IPS-NIHi11 (cell line): ENCODE measurements at regions not wholly inside any gene's neighbourhood (a gene's known extent, or its start where the extent isn't known, plus 50 kb on each side); places are given as distances from the start of the nearest gene placed in this dataset.
"Not testable (repeated sequence)": the region's sequence is repeated elsewhere in the genome, so short reads cannot be mapped to it uniquely, and the experiment has no call there.

Source experiments
- DNase-seq: peaks from one replicate; pipeline ENCODE4 v3.0.0; 2012; ENCODE audit warnings: mixed read lengths, low spot score

DNA sequence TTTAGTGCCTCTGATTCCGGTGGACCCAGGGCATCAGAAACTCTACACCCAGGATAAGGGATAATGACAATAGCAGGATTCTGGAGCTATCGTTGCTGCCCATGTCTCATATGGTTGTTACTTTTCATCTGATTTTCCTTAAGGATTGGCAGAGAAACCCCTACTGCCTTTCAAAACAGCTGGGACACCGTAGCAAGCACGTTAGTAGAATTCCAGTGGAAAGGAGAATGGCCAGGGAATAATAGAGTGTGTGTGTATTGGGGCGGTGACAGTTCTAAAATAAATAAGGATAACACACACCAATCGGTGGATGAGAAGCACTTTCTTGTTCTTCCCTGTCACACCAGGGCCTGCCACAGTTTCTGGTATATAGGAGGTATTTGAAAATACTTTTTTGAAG lies 251.8 kb downstream of the HAPSTR1 start:
- no peak for DNase-seq

DNA sequence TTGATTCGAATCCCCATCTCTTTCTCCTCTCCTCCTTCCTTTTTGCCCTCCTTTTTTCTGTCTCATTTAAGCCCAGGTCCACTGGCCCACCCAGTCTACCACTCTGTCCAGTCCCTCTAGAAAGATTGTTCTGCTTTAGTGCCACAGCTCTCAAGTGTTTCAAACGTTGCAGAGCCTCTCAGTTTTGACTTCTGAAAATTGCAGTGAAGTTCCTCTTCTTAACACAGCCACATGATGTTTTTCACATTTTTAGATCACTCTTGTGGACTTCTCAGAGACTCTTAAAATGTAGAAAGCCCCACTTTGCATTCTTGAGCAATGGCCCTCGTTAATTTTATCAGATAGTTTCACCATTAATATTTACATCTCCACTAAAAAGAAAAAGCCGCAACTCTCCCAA lies 253.1 kb downstream of the HAPSTR1 start:
- no peak for DNase-seq

DNA sequence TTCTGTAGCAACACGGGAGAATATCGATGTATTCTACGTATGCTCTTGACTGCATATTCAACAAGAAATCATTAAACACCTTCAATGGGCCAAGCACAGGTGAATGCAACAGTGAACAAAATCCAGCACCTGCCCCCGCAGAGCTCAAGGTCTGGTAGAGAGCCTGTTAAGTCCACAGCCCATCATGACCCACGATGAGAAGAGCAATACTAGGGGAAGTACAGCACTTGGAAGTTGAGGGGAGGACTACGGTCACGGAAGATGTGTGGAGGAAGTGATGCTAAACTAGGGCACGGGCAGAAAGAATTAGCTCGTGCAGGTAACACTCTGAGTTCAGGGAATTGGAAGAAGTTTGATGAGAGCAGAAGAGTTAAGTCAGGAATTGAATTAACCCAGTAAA lies 253.6 kb downstream of the HAPSTR1 start:
- DNase-seq, result no peak

DNA sequence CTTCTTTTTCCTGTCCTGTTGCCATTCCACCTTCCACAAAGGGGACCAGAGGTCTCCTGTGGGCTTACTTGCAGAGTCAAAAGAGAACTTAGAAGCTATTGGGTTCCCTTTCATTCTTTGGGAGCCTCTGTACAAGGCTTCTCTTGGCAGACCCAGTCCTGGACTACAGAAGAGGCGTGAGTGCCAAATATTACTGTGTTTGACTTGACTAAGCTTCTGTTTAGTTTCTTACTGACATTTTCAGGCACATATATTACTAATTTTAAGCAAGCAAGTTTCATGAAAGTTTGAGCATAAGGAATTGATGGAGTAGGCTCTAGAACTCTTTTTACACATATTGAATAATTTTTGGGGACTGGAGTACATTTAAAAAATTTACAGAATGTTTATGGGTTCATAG lies 254.4 kb downstream of the HAPSTR1 start:
- no peak for DNase-seq

DNA sequence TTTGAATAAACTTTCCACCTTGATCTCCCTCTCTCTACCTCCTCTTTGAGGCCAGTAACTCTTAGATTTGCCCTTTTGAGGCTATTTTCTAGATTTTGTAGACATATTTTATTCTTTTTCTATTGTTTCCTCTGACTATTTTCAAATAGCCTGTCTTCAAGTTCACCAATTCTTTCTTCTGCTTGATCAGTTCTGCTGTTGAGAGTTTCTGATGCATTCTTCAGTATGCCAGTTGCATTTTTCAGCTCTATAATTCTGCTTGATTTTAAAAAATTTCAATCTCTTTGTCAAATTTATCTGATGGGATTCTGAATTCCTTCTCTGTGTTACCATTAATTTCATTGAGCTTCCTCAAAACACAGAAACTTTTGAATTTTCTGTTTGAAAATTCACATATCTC lies 257.5 kb downstream of the HAPSTR1 start:
- DNase-seq, result no peak

DNA sequence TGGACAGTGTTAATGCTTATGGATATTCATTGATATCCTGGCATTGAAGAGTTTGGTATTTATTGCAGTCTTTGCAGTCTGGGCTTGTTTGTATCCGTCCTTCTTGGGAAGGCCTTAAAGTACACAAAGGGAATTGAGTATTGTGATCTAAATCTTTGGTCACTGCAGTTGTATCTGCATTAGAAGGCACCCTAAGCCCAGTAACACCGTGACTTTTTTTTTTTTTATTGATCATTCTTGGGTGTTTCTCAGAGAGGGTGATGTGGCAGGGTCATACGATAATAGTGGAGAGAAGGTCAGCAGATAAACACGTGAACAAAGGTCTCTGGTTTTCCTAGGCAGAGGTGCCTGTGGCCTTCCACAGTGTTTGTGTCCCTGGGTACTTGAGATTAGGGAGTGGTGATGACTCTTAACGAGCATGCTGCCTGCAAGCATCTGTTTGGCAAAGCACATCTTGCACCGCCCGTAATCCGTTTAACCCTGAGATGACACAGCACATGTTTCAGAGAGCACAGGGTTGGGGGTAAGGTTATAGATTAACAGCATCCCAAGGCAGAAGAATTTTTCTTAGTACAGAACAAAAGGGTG lies 258.0 kb downstream of the HAPSTR1 start:
- not testable (repeated sequence) for DNase-seq

DNA sequence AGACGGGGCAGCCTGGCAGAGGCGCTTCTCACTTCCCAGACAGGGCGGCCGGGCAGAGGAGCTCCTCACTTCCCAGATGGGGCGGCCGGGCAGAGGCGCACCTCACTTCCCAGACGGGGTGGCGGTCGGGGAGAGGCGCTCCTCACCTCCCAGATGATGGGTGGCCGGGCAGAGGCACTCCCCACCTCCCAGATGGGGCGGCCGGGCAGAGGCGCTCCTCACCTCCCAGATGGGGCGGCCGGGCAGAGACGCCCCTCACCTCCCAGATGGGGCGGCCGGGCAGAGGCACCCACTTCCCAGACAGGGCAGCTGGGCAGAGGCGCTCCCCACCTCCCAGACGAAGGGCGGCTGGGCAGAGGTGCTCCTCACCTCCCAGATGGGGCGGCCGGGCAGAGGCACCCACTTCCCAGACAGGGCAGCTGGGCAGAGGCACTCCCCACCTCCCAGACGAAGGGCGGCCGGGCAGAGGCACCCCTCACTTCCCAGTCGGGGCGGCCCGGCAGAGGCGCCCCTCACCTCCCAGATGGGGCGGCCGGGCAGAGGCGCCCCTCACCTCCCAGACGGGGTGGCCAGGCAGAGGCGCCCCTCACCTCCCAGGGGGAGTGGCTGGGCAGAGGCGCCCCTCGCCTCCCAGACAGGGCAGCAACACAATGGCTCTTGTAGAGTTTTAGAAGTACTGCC lies 258.8 kb downstream of the HAPSTR1 start:
- DNase-seq, result not testable (repeated sequence)

DNA sequence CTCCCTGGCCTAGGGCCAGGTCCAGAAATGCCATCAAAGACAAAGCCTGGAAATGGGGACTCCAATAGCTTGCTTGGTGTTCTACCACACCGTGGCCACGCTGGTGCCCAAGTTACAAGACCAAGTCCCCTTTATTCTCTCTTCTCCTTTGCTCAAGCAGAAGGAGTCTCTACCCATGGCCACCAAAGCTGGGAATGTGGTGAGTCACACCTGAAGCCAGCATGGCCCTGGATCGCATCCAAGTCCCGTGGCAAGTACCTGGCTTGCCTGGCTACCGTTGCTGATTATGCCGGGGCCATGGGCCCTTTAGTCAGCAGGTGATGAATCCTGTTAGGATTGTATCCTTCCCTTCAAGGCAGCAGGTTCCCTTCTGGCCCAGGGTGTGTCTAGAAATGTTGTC lies 260.0 kb downstream of the HAPSTR1 start:
- no peak for DNase-seq

DNA sequence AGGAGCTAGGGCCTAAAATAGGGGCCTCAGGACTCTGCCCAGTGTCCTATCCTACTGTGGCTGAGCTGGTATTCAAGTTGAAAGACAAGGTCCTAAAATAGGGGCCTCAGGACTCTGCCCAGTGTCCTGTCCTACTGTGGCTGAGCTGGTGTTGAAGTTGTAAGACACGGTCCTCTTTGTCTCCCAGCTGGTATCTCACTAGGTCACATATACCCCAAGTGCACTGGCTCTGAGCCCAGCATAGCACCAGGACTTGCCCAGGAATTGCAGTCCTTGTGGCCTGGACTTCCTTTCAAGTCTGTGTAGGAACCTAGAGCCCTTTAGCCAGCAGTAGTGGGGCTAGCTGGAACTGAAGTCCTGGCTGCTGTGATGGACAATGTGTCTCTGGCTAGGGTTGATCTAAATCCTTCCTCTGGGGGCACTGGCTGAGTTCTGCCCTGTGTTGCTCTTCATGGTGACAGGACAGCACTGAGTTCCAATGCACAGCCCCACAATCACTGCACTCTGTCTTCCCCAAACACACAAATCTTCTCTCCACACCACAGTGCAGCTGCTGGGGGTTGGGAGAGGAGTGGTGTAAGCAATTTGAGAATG lies 260.5 kb downstream of the HAPSTR1 start:
- no peak for DNase-seq

DNA sequence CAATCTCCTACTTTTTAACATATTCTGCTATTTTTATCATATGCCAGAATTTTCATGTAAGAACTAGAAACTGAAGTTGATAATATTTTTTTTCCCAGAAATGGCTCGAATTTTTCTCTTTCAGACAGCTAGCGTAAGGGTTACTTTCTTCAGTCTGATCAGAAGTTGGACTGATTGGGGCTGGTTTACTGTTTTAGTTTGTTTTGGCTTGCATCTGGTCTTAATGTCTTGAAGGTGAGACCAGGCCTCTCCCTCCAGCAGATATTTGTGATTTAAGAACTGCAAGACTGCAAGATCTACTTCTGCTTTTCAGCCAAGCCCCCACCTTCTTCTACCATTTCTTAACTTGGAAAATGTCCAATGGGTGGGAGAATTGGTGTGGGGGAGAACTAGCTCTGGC lies 266.4 kb downstream of the HAPSTR1 start:
- DNase-seq, result no peak

DNA sequence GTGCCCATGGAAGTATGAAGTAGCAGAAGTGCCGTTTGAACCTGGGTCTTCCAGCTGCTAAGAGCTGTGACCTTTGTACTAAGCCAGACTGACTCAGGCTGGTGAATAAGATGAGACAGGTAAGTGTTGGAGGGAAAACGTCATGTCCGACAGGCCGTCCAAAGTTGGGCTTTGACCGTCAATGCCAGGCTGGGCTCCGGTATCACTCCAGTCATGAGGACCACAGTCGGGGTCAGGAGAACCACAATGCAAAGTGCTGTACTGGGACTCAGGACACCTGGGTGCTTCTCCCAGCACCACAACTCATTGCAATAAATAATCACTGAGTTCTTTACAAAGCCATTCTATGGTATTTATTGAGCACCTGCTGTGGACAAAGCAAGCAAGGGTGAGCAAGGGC lies 268.6 kb downstream of the HAPSTR1 start:
- DNase-seq, result no peak

DNA sequence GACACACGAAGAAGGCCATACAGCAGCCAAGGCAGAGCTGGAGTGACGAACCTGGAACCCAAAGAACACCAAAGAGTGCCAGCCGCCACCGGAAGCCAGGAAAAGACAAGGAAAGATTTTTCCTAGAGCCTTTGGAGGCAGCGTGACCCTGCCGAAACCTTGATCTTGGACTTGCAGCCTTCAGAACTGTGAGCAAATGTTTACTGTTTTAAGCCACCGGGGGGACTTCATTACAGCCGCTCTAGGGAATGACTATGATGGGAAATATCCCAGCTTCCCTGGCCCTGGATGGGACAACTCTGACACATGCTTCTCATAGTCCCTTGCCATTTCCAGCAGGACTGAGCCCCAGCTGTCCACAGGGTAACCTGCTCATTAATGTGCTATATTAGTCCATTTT lies 270.6 kb downstream of the HAPSTR1 start:
- DNase-seq, result no peak

DNA sequence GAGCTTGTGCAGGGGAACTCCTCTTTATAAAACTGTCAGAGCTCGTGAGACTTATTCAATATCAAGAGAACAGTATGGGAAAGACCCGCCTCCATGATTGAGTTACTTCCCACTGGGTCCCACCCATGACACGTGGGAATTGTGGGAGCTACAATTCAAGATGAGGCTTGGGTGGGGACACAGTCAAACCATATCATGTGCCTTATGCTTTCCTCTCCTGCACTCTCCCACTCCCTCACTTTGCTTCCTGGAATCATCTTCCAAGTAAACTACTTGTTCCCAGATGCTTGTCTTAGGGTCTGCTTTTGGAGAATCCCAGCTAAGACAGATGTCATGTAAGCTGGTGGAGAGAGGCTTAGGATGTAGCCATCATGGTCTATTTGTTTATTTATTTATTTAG lies 271.2 kb downstream of the HAPSTR1 start:
- DNase-seq, result no peak

DNA sequence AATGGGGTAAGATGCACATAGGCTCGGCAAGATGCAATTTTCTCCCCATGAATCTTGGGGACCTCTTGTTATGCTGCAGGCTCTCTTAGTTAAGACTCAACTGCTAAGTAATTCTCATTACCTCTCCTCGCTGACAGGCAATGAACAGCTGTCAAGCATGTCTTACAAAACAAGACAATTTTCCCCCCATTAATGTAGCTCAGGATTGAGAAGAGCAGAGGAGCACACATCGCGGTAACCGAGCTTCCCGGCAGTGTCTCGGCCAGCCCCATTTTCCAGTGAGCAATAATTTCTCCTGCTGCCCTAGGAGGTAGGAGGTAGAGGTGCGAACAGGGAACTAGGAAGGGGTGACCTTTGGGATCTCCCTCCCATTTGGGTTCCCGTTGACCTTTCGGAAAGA lies 272.1 kb downstream of the HAPSTR1 start:
- DNase-seq, result no peak

DNA sequence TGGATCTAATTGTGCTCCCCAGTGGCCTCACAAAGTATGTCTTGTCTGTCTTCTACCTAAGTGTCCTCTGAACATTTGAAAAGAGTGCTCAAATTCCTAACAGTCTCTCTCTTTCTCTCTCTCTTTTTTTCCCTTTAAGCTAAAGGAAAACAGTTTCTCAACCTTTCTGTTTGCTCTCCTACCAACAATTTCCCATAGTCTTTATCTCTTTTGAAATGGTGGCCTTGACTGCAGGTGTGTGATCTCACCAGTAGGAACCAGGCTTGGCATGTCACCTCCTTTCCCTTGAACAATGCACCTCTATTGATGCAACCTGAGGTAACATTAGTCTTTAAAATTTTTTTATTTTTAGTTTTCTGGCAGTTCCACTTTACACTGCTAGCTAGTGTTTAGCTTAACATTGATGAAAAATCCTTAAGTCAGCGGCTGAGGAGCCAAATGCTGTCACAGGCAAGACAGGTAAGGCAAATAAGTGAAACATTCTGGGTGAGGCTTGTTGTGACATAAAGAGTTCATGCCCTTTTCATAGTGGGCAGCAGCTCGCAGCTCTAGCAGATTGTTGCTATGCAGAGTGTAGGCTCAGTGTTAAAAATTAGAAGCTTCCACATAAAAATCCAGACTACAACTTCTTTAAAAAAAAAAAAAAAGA lies 273.4 kb downstream of the HAPSTR1 start:
- DNase-seq, result no peak

DNA sequence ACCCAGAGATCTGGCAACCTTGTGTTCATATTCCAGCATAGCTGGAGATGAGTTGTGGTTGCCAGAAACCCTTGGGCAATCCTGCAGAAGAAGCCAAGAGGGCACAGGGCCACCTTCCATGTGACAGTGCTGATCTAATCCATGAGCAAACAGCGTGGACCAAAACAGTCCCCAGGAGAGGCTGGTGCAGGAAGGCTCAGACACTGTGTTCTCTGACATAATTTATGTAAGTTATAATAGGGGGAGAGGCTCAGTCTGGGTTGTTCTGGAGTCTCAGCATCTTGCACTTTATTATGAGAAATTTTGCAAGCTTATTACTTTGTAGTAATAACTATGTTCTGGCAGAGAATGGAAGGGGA lies 273.9 kb downstream of the HAPSTR1 start:
- no peak for DNase-seq

DNA sequence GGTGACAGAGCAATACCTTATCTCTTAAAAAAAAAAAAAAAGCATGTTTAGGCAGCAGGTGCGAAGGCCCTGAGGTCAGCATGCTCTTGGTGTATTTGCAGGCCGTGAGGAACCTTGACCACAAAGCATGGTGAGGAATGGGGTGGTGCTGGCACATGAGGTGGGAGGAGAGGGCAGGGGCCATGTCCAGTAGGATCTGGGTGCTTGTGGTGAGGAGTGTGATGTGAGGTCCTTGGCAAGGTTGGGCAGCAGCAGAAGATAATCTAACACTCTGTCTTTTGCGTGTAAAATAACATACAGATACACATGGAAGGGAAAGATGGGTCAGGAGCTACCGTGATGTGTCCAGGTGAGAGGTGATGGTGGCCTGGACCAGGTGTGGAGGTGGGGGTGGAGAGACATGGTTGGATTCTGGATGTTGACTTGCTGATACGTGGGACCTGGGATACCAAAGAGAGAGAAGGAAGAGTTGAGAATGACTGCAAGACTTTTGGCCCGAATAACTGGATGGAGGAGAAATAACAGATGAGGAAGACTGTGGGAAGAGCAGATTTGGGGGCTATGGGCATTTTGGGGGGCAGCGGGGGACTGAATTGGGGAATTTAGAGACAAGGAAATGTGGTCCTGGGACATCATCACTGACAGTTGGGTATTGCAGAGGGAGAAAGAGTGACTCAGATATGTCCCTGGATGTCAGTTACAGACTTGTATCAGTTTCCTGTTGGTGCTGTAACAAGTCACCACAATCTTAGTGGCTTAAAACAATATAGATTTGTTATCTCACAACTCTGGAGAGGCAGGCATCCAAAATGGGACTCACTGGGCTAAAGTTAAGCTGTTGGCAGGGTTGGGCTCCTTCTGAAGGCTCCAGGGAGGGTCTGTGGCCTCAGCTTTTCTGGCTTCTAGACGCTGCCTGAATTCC lies 274.9 kb downstream of the HAPSTR1 start:
- DNase-seq, result no peak

DNA sequence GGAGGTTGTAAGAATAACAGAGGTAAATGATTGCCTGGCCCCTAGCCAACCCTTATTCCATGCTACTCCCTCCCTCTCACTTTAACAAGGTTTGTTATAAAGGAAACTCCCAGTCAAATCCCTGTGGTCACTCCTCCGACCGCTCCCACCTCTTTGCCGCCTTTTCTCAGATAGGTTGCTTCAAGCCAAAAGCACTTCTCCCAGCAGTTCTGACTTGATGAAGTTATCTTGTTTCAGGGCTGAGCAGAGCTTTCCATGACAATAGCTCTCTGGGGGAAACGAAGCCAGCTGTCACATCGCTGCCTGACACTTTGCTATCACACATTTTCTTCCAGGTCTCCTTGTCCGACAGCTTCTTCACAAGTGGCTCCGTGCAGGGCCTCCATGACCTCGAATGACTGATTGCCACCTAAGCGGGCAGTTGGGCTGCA lies 278.6 kb downstream of the HAPSTR1 start:
- no peak for DNase-seq

DNA sequence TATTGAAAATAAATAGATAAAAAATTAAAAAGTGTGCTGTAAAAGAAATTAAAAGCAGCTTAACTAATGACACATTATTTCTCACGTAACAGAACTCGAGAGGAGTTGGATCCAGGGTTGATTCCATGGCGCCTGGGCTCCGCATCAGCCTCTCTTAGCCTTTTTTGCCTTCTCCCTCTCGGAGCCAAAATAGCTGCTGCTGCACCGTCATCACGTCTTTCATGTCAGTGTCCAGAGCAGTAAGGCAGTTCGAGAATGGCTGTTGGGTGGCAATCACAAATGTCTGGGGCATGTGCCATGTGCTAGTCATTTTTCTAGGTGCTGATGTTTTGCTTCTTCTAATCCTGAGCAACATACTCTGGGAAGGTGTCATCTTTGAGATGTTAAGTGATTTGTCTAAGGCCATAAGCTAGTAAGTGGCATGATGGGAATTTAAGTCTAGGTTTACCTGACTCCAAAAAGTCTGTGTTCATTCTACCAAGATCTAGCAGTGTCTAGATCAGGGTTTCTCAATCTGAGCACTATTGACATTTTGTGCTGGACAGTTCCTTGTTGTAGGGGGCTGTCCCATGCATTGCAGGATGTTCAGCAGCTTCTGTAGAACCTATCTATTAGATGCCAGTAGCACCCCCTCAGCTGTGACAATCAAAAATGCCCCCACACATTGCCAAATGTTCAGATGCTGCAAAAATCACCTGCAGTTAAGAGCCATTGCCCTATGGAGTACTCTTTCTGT lies 280.4 kb downstream of the HAPSTR1 start:
- no peak for DNase-seq

DNA sequence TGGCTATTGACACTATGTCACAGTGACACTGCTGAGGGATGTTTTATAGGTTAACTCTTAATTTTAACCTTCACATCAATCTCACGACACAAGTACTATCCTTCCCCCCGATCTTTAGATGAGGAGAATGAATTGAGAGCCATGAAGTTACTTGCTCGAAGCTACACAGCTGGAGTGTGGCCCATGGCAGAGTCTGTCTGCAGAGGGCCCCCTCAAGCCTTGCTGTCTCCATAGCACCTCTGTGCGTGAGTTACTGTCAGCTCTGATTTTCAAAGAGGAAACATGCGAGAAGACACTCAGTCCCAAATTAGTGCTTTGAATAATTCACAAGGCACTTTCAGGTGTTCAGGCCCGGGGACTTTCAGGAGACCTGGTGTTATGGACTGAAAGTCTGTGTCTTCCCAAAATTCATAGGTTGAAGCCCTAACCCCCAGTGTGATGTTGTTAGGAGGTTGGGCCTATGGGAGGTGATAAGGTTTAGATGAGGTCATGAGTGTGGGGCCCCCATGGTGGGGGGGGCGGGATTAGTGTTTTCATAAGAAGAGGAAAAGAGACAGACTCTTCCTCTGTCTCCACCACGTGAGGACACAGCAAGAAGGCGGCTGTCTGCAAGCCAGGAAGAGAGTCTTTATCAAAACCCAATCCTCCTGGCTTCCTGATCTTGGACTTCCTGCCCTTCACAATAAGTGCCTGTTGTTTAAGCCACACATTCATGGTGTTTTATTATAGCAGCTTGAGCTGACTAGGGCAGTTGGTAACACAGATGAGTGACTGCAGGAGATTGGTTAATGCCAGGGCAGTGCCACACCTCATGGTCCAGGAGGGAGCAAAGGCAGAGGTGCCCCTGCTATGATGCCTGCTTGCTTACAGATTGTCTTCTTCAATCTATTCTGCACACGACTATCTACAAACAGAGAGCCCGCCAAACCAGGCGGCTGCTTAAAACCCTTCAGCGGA lies 281.8 kb downstream of the HAPSTR1 start:
- peak; percentile 21 for DNase-seq
